ENCODE measurements at regions not wholly inside any gene's neighbourhood (a gene's known extent, or its start where the extent isn't known, plus 50 kb on each side); places are given as distances from the start of the nearest gene placed in this dataset.

DNA sequence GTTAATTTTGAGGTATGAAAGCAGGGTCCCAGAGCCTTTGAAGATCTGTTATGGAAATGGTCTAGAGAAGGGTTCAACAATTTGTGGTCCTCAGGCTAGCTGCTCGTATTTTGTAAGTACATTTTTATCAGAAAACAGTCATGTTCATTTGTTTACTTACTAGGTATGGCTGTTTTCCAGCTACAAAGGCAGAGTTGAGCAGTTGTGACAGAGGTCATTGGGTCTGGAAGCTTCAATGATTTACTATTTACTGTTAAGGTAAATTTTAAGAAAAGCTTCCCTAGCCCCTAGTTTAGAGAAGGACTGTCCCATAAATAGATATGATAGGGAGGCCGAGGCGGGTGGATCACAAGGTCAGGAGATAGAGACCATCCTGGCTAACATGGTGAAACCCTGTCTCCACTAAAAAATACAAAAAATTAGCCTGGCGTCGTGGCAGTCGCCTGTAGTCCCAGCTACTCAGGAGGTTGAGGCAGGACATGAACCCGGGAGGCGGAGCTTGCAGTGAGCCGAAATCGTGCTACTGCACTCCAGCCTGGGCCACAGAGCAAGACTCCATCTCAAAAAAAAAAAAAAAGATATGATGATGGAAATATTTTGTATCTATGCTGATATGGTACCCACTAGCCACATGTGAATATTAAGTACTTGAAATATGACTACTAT lies 538.4 kb upstream of the CITED2 start:
- TF ChIP-seq, protein P1, sequence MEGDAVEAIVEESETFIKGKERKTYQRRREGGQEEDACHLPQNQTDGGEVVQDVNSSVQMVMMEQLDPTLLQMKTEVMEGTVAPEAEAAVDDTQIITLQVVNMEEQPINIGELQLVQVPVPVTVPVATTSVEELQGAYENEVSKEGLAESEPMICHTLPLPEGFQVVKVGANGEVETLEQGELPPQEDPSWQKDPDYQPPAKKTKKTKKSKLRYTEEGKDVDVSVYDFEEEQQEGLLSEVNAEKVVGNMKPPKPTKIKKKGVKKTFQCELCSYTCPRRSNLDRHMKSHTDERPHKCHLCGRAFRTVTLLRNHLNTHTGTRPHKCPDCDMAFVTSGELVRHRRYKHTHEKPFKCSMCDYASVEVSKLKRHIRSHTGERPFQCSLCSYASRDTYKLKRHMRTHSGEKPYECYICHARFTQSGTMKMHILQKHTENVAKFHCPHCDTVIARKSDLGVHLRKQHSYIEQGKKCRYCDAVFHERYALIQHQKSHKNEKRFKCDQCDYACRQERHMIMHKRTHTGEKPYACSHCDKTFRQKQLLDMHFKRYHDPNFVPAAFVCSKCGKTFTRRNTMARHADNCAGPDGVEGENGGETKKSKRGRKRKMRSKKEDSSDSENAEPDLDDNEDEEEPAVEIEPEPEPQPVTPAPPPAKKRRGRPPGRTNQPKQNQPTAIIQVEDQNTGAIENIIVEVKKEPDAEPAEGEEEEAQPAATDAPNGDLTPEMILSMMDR (IDR thresholded peaks at IDR 0.05), result no peak
- TF ChIP-seq ZFX (IDR thresholded peaks at IDR 0.05; ENCODE audit: borderline replicate concordance), result no peak
